ENCODE measurements at regions not wholly inside any gene's neighbourhood (a gene's known extent, or its start where the extent isn't known, plus 50 kb on each side); places are given as distances from the start of the nearest gene placed in this dataset.

DNA sequence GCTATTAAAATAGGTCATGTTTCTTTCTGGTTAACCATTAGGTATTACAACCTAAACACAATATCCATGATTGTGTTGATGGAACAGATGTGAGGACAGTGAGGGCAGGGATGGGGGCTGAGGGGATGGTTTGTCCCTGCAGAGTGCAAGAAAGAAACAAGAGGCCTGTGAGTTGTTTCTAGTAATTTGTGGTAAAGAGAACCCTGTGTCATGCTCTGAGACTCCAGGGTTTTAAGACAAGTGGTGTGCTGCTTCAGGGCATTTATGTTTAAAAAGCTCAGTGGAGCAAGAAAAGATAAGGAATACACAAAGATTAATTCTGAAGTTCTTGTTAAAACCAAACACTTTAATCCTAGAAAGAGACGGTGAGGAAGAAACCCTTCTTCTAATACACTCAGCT lies 656.5 kb downstream of the TLE1 start:
- TF ChIP-seq, protein P1, sequence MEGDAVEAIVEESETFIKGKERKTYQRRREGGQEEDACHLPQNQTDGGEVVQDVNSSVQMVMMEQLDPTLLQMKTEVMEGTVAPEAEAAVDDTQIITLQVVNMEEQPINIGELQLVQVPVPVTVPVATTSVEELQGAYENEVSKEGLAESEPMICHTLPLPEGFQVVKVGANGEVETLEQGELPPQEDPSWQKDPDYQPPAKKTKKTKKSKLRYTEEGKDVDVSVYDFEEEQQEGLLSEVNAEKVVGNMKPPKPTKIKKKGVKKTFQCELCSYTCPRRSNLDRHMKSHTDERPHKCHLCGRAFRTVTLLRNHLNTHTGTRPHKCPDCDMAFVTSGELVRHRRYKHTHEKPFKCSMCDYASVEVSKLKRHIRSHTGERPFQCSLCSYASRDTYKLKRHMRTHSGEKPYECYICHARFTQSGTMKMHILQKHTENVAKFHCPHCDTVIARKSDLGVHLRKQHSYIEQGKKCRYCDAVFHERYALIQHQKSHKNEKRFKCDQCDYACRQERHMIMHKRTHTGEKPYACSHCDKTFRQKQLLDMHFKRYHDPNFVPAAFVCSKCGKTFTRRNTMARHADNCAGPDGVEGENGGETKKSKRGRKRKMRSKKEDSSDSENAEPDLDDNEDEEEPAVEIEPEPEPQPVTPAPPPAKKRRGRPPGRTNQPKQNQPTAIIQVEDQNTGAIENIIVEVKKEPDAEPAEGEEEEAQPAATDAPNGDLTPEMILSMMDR (IDR thresholded peaks at IDR 0.05; ENCODE audit: partially characterized antibody, unreplicated experiment): no peak
- peaks cover 20% of the 10 kb centered on the region for H3K4me1 Mint-ChIP-seq (ENCODE audit: low read depth, unreplicated experiment)
- no peaks in the 10 kb centered on the region for H3K9me3 Mint-ChIP-seq (ENCODE audit: unreplicated experiment)
- peak overlapping the region; percentile 63 for H3K27ac Mint-ChIP-seq (ENCODE audit: unreplicated experiment)
- no peak for DNase-seq
- H3K27me3 Mint-ChIP-seq (ENCODE audit: unreplicated experiment): peaks cover 2% of the 10 kb centered on the region
- no peaks in the 10 kb centered on the region for H3K36me3 Mint-ChIP-seq (ENCODE audit: unreplicated experiment)
- no peak overlapping the region for H3K4me3 Mint-ChIP-seq (ENCODE audit: unreplicated experiment)

DNA sequence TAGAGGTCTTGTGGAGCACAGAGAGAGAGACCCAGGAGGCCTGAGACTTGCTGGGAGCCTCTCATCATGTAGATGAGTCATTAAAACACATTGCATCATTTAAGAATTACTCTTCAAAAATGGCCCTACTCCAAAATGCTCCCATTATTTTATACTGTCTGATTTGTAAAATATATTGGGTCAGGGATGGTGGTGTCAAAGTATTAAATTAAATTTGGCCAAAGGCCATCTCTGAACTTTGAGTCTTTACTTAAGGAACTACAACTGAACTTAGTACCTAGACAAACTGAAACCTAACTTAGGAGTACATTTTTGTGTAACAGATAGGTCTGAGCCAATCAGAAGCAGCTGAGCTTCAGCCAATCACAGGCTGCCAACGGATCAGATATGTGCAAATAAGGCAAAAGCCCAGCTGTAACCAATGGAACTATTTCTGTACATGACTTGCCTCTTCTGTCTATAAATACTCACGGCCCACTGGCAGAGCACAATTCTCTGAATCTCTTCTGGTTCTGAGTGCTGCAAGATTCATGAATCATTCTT lies 657.2 kb downstream of the TLE1 start:
- H3K4me1 Mint-ChIP-seq (ENCODE audit: low read depth, unreplicated experiment): peaks cover 20% of the 10 kb centered on the region
- no peaks in the 10 kb centered on the region for H3K9me3 Mint-ChIP-seq (ENCODE audit: unreplicated experiment)
- no peak for DNase-seq
- H3K36me3 Mint-ChIP-seq (ENCODE audit: unreplicated experiment): no peaks in the 10 kb centered on the region
- no peak overlapping the region for H3K27ac Mint-ChIP-seq (ENCODE audit: unreplicated experiment)
- TF ChIP-seq, protein P1 (IDR thresholded peaks at IDR 0.05; ENCODE audit: partially characterized antibody, unreplicated experiment): no peak
- H3K27me3 Mint-ChIP-seq (ENCODE audit: unreplicated experiment): peaks cover 2% of the 10 kb centered on the region
- no peak overlapping the region for H3K4me3 Mint-ChIP-seq (ENCODE audit: unreplicated experiment)

DNA sequence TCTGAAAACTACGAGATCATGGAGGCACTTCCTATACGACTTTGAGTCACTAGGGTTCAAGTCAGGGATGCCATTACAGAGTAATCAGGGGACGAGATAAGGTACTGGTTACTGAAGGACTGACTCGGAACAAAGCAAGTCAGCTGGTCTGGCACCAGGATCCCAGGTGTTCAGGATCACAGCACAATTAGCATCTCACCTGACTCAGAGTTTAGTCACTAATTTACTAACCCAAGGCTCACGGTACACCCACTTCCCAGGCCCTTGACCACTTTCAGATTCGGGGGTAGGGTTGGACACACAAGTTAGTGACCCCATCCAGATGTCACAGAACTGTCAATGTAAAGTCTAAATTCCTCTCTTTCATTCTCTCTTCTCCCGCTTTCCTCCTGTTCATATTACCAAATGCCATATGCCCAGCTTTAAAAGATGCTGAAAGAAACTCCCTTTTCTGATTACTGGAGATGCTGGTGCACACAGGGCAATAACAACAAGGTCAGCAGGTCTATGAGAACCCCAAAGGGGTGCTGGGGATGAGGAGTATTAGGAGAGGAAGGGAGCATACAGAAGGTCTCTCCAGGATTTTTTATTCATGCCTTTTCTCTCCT lies 657.8 kb downstream of the TLE1 start:
- H3K27ac Mint-ChIP-seq (ENCODE audit: unreplicated experiment): no peak overlapping the region
- peaks cover 20% of the 10 kb centered on the region for H3K4me1 Mint-ChIP-seq (ENCODE audit: low read depth, unreplicated experiment)
- H3K9me3 Mint-ChIP-seq (ENCODE audit: unreplicated experiment): no peaks in the 10 kb centered on the region
- H3K27me3 Mint-ChIP-seq (ENCODE audit: unreplicated experiment): peaks cover 2% of the 10 kb centered on the region
- no peak for DNase-seq
- TF ChIP-seq, protein P1 (IDR thresholded peaks at IDR 0.05; ENCODE audit: partially characterized antibody, unreplicated experiment): no peak
- H3K4me3 Mint-ChIP-seq (ENCODE audit: unreplicated experiment): no peak overlapping the region
- no peaks in the 10 kb centered on the region for H3K36me3 Mint-ChIP-seq (ENCODE audit: unreplicated experiment)

DNA sequence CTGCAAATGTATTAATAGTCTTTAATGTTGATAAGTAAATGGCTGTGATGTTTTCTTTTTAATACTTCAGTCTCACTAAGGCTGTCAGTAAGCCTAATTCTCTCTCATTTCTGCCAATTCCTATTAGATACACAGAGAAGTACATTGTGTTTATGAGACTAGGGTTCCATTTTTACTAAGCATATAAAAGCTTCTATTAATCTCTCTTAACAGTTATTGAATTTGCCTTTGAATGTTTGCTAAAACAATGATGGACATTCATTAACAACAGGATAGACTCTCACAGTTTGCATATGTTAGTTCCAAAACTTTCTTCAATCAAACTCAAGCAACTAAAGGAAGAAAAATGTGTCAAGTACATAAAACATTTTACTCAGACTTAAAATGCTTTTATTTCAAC lies 659.3 kb downstream of the TLE1 start:
- no peaks in the 10 kb centered on the region for H3K9me3 Mint-ChIP-seq (ENCODE audit: unreplicated experiment)
- peaks cover 2% of the 10 kb centered on the region for H3K27me3 Mint-ChIP-seq (ENCODE audit: unreplicated experiment)
- no peak for DNase-seq
- TF ChIP-seq, protein P1 (IDR thresholded peaks at IDR 0.05; ENCODE audit: partially characterized antibody, unreplicated experiment): no peak
- no peaks in the 10 kb centered on the region for H3K36me3 Mint-ChIP-seq (ENCODE audit: unreplicated experiment)
- H3K4me3 Mint-ChIP-seq (ENCODE audit: unreplicated experiment): no peak overlapping the region
- no peak overlapping the region for H3K27ac Mint-ChIP-seq (ENCODE audit: unreplicated experiment)
- H3K4me1 Mint-ChIP-seq (ENCODE audit: low read depth, unreplicated experiment): peaks cover 20% of the 10 kb centered on the region

DNA sequence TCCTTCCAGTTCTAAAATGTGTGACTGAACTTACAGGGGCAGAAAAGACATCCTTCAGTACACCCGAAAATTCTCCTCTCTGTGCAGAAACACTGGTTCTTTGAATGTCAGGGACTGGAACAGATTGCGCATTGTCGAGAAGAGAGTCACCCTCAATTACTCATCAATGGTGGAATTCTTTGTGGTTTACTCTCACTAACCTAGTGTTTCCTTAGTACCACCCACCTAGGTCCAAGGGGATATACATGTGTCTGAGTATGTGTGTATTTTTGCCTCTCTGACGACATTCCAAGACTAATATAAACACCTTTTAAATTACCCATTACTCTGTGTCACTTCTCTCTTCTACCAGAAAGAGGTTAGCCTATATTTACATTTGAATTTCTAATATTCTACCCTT lies 660.8 kb downstream of the TLE1 start:
- DNase-seq: no peak
- H3K9me3 Mint-ChIP-seq (ENCODE audit: unreplicated experiment): peaks cover 2% of the 10 kb centered on the region
- H3K27me3 Mint-ChIP-seq (ENCODE audit: unreplicated experiment): no peaks in the 10 kb centered on the region
- no peak overlapping the region for H3K27ac Mint-ChIP-seq (ENCODE audit: unreplicated experiment)
- no peaks in the 10 kb centered on the region for H3K36me3 Mint-ChIP-seq (ENCODE audit: unreplicated experiment)
- H3K4me3 Mint-ChIP-seq (ENCODE audit: unreplicated experiment): no peak overlapping the region
- peaks cover 12% of the 10 kb centered on the region for H3K4me1 Mint-ChIP-seq (ENCODE audit: low read depth, unreplicated experiment)
- TF ChIP-seq, protein P1 (IDR thresholded peaks at IDR 0.05; ENCODE audit: partially characterized antibody, unreplicated experiment): no peak
